GM19455 (cell line): ENCODE measurements at regions not wholly inside any gene's neighbourhood (a gene's known extent, or its start where the extent isn't known, plus 50 kb on each side); places are given as distances from the start of the nearest gene placed in this dataset.

Experiments used
- ATAC-seq: cut with Tn5 transposase; IDR thresholded peaks from one replicate; pipeline ENCODE4 v1.9.1; 2021; ENCODE audit not compliant: unreplicated experiment

DNA sequence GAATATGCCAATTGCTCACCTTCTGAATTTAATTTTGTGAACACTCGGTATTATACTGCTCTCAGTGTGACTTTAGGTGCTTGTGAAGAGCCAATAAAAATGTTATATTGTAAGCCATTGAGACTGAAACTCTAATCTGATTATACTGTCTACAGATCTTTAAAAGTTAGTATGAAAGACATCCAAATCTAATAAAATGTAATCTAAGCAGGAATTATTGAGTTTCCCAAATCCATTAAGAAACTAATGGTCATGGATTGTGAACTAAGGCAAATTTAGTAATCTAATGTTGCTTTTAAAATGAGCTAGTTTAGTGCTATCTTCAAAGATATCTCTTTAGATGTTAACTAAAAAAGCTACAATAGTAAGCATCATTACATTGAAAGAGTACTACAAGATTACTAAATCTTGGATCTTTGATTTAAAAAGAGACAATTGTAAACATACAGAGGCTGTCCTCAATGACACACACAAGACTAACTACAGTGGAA is 1132.4 kb upstream of the B3GALT2 start:
- ATAC-seq: no peak

GRCh38 chr1:194309697-194310096 is 1123.3 kb upstream of the B3GALT2 start:
- ATAC-seq: no peak

- ATAC-seq: no peak
Observed at GRCh38 chr1:194309269-194309668, 1122.9 kb upstream of the B3GALT2 start.

GRCh38 chr1:194300776-194301175 is 1114.4 kb upstream of the B3GALT2 start:
- ATAC-seq: no peak

DNA sequence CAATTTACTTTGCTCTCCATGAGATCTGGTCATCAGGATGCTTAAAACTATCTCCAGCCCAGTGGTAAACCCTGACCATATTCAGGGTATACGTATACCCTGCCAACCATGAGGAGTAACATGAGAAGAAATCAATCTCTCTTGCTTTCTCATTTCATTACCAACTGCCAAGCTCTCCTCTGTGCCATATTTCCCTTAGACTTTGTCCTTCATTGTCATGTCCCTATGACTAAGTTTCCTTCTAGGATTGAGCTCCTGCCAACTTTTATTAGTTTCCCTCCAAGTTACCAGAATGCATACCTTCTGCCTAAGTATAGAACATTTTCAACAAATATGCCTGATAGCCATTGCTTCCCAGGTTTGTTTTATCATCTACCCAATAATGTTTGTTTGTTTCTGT is 1113.9 kb upstream of the B3GALT2 start:
- ATAC-seq: no peak

GRCh38 chr1:194298007-194298598 is 1111.7 kb upstream of the B3GALT2 start:
- no peak for ATAC-seq

- ATAC-seq: no peak
Observed at GRCh38 chr1:194297094-194297493, 1110.7 kb upstream of the B3GALT2 start.

- no peak for ATAC-seq
Observed at GRCh38 chr1:194296201-194296600, 1109.8 kb upstream of the B3GALT2 start.

DNA sequence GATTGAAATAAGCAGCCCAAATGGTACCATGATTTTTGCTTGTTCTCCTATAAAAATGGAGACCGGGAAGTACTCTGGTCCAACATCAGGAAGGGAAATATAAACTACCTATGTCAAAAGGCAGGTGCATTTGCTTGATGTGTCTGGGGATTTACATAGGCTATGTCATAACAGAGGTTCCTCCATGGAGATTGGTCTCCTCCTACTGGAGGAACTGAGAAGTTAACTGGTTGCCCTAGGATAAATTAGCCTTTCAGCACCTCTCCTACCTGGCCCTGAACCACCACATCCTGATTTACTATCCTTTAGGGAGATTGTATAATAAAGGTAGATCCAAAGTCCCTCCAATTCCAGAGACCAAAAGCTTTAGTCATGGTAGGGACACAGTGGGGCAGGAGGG is 1109.3 kb upstream of the B3GALT2 start:
- peak; percentile 86 for ATAC-seq

DNA sequence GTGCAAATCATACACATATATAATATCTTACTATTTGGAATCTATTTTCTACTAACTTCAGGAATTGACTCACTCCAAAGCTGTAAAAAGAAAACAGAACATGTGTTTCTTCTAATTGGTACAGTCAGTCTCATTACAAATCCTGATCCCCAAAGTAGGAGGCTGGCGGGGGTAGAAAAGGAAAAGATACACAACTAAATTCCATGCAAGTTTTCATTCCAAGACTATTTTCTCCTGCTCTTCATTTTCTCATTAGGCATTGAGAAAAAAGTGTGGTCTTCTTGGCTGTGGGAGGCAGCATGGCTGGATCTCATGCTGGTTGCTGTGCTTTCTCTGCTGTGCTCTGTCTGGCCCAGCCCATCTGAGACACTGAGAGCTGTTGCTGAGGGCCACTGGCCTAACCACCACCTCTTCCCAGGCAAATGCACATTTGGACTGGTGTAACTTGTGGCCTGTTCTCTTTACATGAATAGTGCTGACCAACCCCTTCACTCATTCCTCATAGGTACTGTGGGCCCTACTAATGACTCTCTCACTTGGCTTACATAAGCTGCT is 1107.5 kb upstream of the B3GALT2 start:
- ATAC-seq: no peak

- ATAC-seq: no peak
Observed at GRCh38 chr1:194292966-194293365, 1106.6 kb upstream of the B3GALT2 start.

DNA sequence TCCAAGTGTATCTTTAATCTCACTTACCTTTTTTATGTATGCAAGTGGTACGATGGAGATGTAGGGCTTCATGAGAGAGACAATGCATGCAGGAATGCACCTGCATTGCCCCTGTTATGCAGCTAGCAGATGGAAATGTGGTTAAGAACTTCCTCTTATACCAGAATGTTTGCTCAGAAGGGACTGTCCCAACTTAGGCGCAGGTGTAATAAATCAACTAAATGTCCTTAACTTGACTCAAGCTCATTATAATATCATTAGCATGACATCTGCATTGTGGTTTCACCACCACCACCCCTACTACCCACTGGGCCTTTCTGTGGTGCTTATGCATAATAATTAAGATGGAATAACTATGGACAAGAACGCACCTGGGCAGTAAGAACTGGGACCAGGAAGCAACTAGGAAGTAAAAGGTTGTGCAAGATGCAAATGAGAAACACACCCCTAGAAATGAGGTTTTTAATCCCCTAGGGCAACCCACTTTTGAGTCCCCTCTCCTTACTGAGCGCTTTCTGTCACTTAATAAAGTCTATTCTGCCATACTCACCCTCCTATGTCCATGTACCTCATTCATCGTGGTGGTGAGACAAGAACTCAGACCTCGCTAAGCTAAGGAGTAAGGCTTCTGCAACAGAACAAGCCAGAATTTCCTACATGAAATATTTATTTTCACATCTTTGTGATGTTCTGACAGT is 1103.3 kb upstream of the B3GALT2 start:
- ATAC-seq: peak; percentile 94

DNA sequence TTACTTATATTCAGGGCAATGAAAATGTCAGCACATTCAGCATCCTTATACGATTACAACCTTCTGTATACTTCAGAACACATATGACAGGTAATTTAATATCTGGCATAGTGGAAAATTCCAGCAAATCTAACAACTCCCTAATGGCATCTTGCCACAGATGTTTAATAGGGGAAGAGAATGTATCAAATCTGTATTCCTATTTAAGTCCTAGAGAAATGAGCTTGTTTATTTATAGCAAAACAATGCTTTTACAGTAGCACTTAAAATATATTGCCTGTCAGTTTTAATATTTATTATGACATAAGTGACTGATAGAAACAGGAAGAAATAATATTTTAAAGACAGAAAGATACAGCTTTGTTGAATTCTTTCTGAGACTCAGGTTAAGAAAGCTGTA is 1101.8 kb upstream of the B3GALT2 start:
- ATAC-seq: no peak

DNA sequence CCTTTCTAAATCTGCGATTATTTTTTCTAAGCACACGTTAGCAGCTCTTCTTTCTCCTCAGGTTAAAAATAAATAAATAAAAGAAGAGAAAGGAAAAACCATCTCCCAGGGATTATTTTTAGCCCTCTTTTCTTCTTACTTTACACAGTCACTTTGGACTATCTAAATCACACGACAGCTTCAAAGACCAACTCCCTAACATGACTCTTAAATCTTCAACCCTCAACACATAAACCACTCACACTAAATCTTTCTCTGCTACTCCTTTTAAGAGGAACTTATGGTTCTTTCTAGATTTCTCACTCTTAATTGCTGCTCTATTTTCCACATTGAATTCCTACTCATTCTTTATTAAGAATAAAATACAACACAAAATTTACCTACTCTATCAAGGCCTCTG is 1095.0 kb upstream of the B3GALT2 start:
- no peak for ATAC-seq

- no peak for ATAC-seq
Observed at GRCh38 chr1:194280463-194280862, 1094.0 kb upstream of the B3GALT2 start.

- ATAC-seq: peak; percentile 73
Observed at GRCh38 chr1:194279975-194280374, 1093.6 kb upstream of the B3GALT2 start.

- ATAC-seq: no peak
Observed at GRCh38 chr1:194277927-194278326, 1091.5 kb upstream of the B3GALT2 start.

DNA sequence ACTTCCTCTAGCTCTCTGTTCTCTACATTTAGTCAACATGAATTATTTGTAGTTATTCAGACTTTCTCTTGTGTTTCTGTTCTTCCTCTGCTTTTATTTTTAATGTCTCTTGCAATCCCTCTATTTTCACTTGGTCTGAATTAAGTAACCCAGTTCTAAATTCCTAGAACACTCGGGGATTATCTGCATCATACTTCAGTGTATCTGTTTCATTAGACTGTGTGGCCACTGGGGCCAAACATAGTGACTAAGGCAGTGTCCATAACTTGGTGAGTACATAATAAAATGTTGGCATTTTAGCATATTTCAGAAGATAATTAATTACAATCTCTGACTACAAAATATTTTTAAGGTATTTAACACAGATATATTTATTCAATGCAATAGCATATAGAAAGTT is 1087.2 kb upstream of the B3GALT2 start:
- ATAC-seq: no peak

- ATAC-seq: no peak
Observed at GRCh38 chr1:194268839-194269238, 1082.4 kb upstream of the B3GALT2 start.

GRCh38 chr1:194267021-194267420 is 1080.6 kb upstream of the B3GALT2 start:
- ATAC-seq: no peak

DNA sequence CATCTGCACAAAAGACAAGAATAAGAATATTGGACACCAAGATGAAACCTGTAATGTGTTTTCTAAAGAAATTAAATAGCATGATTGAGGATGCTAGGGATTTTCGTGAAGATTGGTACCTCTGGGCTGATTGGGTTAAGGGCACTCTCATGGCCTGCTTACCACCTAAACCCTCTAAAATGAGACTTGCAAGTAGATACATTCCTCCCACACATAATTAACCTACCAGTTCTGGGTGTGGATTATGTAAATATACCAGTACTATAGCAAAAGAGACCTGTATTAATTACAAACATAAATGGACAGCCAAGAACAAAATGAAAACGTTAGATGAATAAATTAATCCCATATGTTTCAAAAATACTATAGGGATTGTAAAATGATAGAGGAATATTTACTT is 1069.6 kb upstream of the B3GALT2 start:
- no peak for ATAC-seq

GRCh38 chr1:194252199-194252598 is 1065.8 kb upstream of the B3GALT2 start:
- no peak for ATAC-seq
